MM.1S (cell line): ENCODE measurements at regions not wholly inside any gene's neighbourhood (a gene's known extent, or its start where the extent isn't known, plus 50 kb on each side); places are given as distances from the start of the nearest gene placed in this dataset.

Experiments
- CTCF ChIP-seq: fragments of 300-600 bp; sonication (generic); IDR thresholded peaks from 2 replicates; pipeline ENCODE4 v1.5.1; 2016; ENCODE audit warnings: antibody characterized with exemption, low read length, mixed read lengths
- EZH2 ChIP-seq: fragments of 300-600 bp; sonication (generic); optimal IDR thresholded peaks from 2 replicates; pipeline ENCODE3; 2017; ENCODE audit warnings: low read depth, mild to moderate bottlenecking, antibody characterized with exemption, low read length, mixed read lengths
- EZH2phosphoT487 ChIP-seq: fragments of 300-600 bp; sonication (generic); IDR thresholded peaks from 2 replicates; pipeline ENCODE4 v1.6.1; 2018; ENCODE audit warnings: antibody characterized with exemption, low read length

GRCh38 chr5:93870649-93871048 is 129.2 kb upstream of the POU5F2 start:
- TF ChIP-seq CTCF (no peak), EZH2phosphoT487 (no peak), EZH2 (no peak)
